K562 (cell line): ENCODE measurements at regions not wholly inside any gene's neighbourhood (a gene's known extent, or its start where the extent isn't known, plus 50 kb on each side); places are given as distances from the start of the nearest gene placed in this dataset.

ENCODE experiments used
- BRD9 ChIP-seq: fragments of 450-650 bp; IDR thresholded peaks from 2 replicates; pipeline ENCODE4 v1.6.1; 2018; ENCODE audit warnings: low read depth; ENCODE audit not compliant: partially characterized antibody
- ESRRA ChIP-seq: fragments of 450-650 bp; IDR thresholded peaks from 2 replicates; pipeline ENCODE4 v1.6.1; 2014; ENCODE audit warnings: low read depth, mild to moderate bottlenecking, moderate library complexity, borderline replicate concordance
- POLR2A ChIP-seq: fragments of 450-650 bp; conservative IDR thresholded peaks from 2 replicates; pipeline ENCODE4 v1.6.1; 2016
- SIX5 ChIP-seq, 2 experiments: IDR thresholded peaks; 2 replicates each; pipeline ENCODE4 v1.6.1; 2011; ENCODE audit warnings: low read length in 2 of 2, borderline replicate concordance in 1 of 2, low read depth in 1 of 2, mild to moderate bottlenecking in 1 of 2, moderate library complexity in 1 of 2; ENCODE audit not compliant: insufficient read depth in 1 of 2
- TF ChIP-seq, protein P1 (sequence below): fragments of 450-650 bp; IDR thresholded peaks from 2 replicates; pipeline ENCODE4 v1.6.1; 2016; ENCODE audit warnings: low read depth

DNA sequence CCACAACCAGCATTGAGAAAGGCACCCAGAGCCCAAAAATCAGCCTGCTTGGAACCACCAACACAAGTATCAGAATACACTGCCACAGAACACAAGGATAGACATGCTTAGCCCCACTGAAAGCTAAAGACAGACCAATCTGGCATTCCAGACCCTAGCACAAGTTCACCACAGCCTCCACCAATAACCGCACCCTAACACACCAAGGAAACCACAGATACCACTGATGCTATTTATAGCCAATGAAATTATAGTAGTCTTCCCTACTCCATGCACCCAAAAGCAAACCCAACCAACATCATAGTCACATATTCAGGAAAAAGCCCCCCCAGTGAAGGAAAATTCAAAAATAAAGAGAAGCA lies 83.9 kb upstream of the STT3B start (continued):
- TF ChIP-seq, protein P1, sequence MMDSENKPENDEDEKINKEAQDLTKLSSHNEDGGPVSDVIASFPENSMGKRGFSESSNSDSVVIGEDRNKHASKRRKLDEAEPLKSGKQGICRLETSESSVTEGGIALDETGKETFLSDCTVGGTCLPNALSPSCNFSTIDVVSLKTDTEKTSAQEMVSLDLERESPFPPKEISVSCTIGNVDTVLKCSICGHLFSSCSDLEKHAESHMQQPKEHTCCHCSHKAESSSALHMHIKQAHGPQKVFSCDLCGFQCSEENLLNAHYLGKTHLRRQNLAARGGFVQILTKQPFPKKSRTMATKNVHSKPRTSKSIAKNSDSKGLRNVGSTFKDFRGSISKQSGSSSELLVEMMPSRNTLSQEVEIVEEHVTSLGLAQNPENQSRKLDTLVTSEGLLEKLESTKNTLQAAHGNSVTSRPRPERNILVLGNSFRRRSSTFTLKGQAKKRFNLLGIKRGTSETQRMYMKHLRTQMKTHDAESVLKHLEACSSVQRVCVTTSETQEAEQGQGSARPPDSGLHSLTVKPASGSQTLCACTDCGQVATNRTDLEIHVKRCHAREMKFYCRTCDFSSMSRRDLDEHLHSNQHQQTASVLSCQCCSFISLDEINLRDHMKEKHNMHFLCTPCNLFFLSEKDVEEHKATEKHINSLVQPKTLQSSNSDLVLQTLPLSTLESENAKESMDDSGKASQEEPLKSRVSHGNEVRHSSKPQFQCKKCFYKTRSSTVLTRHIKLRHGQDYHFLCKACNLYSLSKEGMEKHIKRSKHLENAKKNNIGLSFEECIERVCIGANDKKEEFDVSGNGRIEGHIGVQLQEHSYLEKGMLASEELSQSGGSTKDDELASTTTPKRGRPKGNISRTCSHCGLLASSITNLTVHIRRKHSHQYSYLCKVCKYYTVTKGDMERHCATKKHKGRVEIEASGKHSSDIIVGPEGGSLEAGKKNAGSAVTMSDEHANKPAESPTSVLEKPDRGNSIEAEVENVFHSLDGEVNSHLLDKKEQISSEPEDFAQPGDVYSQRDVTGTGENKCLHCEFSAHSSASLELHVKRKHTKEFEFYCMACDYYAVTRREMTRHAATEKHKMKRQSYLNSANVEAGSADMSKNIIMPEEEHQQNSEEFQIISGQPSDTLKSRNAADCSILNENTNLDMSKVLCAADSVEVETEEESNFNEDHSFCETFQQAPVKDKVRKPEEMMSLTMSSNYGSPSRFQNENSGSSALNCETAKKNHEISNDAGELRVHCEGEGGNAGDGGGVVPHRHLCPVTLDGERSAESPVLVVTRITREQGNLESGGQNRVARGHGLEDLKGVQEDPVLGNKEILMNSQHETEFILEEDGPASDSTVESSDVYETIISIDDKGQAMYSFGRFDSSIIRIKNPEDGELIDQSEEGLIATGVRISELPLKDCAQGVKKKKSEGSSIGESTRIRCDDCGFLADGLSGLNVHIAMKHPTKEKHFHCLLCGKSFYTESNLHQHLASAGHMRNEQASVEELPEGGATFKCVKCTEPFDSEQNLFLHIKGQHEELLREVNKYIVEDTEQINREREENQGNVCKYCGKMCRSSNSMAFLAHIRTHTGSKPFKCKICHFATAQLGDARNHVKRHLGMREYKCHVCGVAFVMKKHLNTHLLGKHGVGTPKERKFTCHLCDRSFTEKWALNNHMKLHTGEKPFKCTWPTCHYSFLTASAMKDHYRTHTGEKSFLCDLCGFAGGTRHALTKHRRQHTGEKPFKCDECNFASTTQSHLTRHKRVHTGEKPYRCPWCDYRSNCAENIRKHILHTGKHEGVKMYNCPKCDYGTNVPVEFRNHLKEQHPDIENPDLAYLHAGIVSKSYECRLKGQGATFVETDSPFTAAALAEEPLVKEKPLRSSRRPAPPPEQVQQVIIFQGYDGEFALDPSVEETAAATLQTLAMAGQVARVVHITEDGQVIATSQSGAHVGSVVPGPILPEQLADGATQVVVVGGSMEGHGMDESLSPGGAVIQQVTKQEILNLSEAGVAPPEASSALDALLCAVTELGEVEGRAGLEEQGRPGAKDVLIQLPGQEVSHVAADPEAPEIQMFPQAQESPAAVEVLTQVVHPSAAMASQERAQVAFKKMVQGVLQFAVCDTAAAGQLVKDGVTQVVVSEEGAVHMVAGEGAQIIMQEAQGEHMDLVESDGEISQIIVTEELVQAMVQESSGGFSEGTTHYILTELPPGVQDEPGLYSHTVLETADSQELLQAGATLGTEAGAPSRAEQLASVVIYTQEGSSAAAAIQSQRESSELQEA, result no peak
- TF ChIP-seq POLR2A, result no peak
- TF ChIP-seq BRD9, result no peak
- no peak for TF ChIP-seq ESRRA
- no peak for TF ChIP-seq SIX5 (IDR thresholded peaks at IDR 0.05; ENCODE audit: borderline replicate concordance in 1 of 2, insufficient read depth in 1 of 2, low read depth in 1 of 2, low read length in 2 of 2)
- TF ChIP-seq, all 486 proteins: peak for 0
